Neural progenitor cell (in vitro differentiated cells): ENCODE measurements at regions not wholly inside any gene's neighbourhood (a gene's known extent, or its start where the extent isn't known, plus 50 kb on each side); places are given as distances from the start of the nearest gene placed in this dataset.

ENCODE experiments used
- DNase-seq: peaks from one replicate; pipeline ENCODE4 v3.0.0-alpha.2; 2016; ENCODE audit warnings: low spot score
- H2AFZ ChIP-seq: fragments of 200-600 bp; sonication (generic); replicated peaks from 2 replicates; pipeline ENCODE4 v1.6.1; 2016; ENCODE audit warnings: antibody characterized with exemption
- H3F3A ChIP-seq: fragments of 200-600 bp; sonication (generic); 2 replicates; pipeline ENCODE4 v1.6.1; 2016; ENCODE audit warnings: antibody characterized with exemption, low read depth
- H3K27ac ChIP-seq: fragments of 200-600 bp; sonication (generic); 2 replicates; pipeline ENCODE4 v1.5.1; 2016; ENCODE audit warnings: mild to moderate bottlenecking
- H3K27me3 ChIP-seq: fragments of 200-600 bp; sonication (generic); 2 replicates; pipeline ENCODE4 v1.6.1; 2016; ENCODE audit warnings: mild to moderate bottlenecking, moderate library complexity
- H3K36me3 ChIP-seq: fragments of 200-600 bp; sonication (generic); 2 replicates; pipeline ENCODE4 v1.5.1; 2016
- H3K4me1 ChIP-seq: fragments of 200-600 bp; sonication (generic); 2 replicates; pipeline ENCODE4 v1.6.1; 2016; ENCODE audit warnings: mixed run types
- H3K4me2 ChIP-seq: fragments of 200-600 bp; sonication (generic); 2 replicates; pipeline ENCODE4 v1.6.1; 2016
- H3K4me3 ChIP-seq: fragments of 200-600 bp; sonication (generic); 2 replicates; pipeline ENCODE4 v1.5.1; 2016
- H3K79me2 ChIP-seq: fragments of 200-600 bp; sonication (generic); 2 replicates; pipeline ENCODE4 v1.6.1; 2016; ENCODE audit warnings: low read depth
- H3K9ac ChIP-seq: fragments of 200-600 bp; sonication (generic); 2 replicates; pipeline ENCODE4 v1.6.1; 2016
- H3K9me3 ChIP-seq: fragments of 200-600 bp; sonication (generic); 2 replicates; pipeline ENCODE4 v1.5.1; 2016; ENCODE audit warnings: low read depth
- H4K20me1 ChIP-seq: fragments of 200-600 bp; sonication (generic); 2 replicates; pipeline ENCODE4 v1.6.1; 2016; ENCODE audit warnings: low read depth
- H3K27ac Mint-ChIP-seq: 3 replicates; pipeline ENCODE4 v1.8.0; 2021; ENCODE audit warnings: mixed read lengths
- H3K27me3 Mint-ChIP-seq: 2 replicates; pipeline ENCODE4 v1.8.0; 2022; ENCODE audit warnings: low read depth, mild to moderate bottlenecking, inconsistent platforms, moderate library complexity, mixed read lengths; ENCODE audit not compliant: insufficient read depth
- H3K36me3 Mint-ChIP-seq: 3 replicates; pipeline ENCODE4 v1.8.0; 2021; ENCODE audit warnings: mixed read lengths
- H3K4me1 Mint-ChIP-seq: 3 replicates; pipeline ENCODE4 v1.8.0; 2021; ENCODE audit warnings: mixed read lengths
- H3K4me3 Mint-ChIP-seq: 3 replicates; pipeline ENCODE4 v1.8.0; 2021; ENCODE audit warnings: mild to moderate bottlenecking, moderate library complexity, mixed read lengths
- H3K9me3 Mint-ChIP-seq: 3 replicates; pipeline ENCODE4 v1.8.0; 2020; ENCODE audit warnings: mixed read lengths
- CTCF ChIP-seq: fragments of 200-600 bp; sonication (generic); IDR thresholded peaks from 2 replicates; pipeline ENCODE4 v1.5.1; 2017; ENCODE audit warnings: antibody characterized with exemption, mild to moderate bottlenecking
- EZH2 ChIP-seq: fragments of 200-600 bp; sonication (generic); IDR thresholded peaks from 2 replicates; pipeline ENCODE4 v1.6.1; 2017; ENCODE audit warnings: antibody characterized with exemption, mild to moderate bottlenecking, moderate library complexity
- EZH2phosphoT487 ChIP-seq: fragments of 200-600 bp; sonication (generic); IDR thresholded peaks from 2 replicates; pipeline ENCODE4 v1.6.1; 2017; ENCODE audit warnings: antibody characterized with exemption

DNA sequence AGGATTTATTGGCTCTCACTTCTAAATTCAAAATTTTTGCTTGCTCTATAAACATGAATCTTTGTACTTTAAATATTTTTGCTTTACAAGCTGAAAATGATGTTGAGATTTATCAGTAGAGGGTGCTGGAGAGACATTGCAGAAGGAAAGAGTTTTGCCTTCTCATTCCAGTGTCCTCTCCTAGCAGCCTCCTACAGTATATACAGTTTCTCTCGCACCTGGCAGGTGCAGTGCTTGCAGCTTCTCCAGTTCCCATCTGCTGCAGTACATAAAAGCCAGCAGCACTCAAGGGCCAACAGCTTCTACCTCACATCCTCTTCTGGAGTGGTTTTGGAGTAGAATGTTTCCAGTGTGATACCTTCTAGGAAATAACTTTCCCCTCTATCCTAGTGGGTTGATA, 601.8 kb upstream of the ATXN7L3B start:
- Mint-ChIP-seq H3K27ac (no peak overlapping the region), H3K36me3 (no peaks in the 10 kb centered on the region), H3K9me3 (no peaks in the 10 kb centered on the region), H3K4me3 (no peak overlapping the region), H3K27me3 (no peaks in the 10 kb centered on the region), H3K4me1 (no peaks in the 10 kb centered on the region)
- TF ChIP-seq EZH2phosphoT487 = no peak
- TF ChIP-seq CTCF = peak; percentile 51
- Histone ChIP-seq H3F3A (no peaks in the 10 kb centered on the region), H2AFZ (peak overlapping the region; percentile 63), H3K27me3 (no peaks in the 10 kb centered on the region), H3K36me3 (no peaks in the 10 kb centered on the region), H3K4me3 (no peak overlapping the region), H3K4me1 (peaks cover 5% of the 10 kb centered on the region), H3K79me2 (no peaks in the 10 kb centered on the region), H3K27ac (no peak overlapping the region), H3K9me3 (no peaks in the 10 kb centered on the region), H3K4me2 (no peak overlapping the region), H4K20me1 (no peaks in the 10 kb centered on the region), H3K9ac (no peak overlapping the region)
- DNase-seq = peak; percentile 25

GRCh38 chr12:73947326-73948026, 590.2 kb upstream of the ATXN7L3B start:
- Histone ChIP-seq H4K20me1 (no peaks in the 10 kb centered on the region), H3K27ac (no peak overlapping the region)
- H3K36me3 Mint-ChIP-seq = no peaks in the 10 kb centered on the region

GRCh38 chr12:73950507-73950906, 587.1 kb upstream of the ATXN7L3B start:
- Mint-ChIP-seq H3K27ac (peak overlapping the region; percentile 6), H3K27me3 (no peaks in the 10 kb centered on the region), H3K36me3 (no peaks in the 10 kb centered on the region), H3K4me1 (peaks cover 28% of the 10 kb centered on the region), H3K4me3 (no peak overlapping the region), H3K9me3 (no peaks in the 10 kb centered on the region)
- Histone ChIP-seq H3K36me3 (no peaks in the 10 kb centered on the region), H3K27me3 (no peaks in the 10 kb centered on the region), H4K20me1 (no peaks in the 10 kb centered on the region), H3K4me1 (peaks cover 39% of the 10 kb centered on the region), H3K9ac (no peak overlapping the region), H3K4me3 (peak overlapping the region; percentile 13), H2AFZ (peak overlapping the region; percentile 36), H3F3A (peaks cover 13% of the 10 kb centered on the region), H3K27ac (peak overlapping the region; percentile 90), H3K9me3 (no peaks in the 10 kb centered on the region), H3K4me2 (peak overlapping the region; percentile 64), H3K79me2 (no peaks in the 10 kb centered on the region)
- TF ChIP-seq EZH2 (no peak), EZH2phosphoT487 (no peak), CTCF (no peak)
- DNase-seq = peak; percentile 36

More at GRCh38 chr12:73947326-73948026, 590.2 kb upstream of the ATXN7L3B start:
- no peak for DNase-seq
- peaks cover 28% of the 10 kb centered on the region for H3K4me1 ChIP-seq
- H3F3A ChIP-seq = peaks cover 13% of the 10 kb centered on the region
- H3K4me3 ChIP-seq = no peak overlapping the region
- no peaks in the 10 kb centered on the region for H3K36me3 ChIP-seq
- Mint-ChIP-seq H3K4me3 (no peak overlapping the region), H3K9me3 (no peaks in the 10 kb centered on the region), H3K4me1 (peaks cover 17% of the 10 kb centered on the region), H3K27ac (no peak overlapping the region), H3K27me3 (no peaks in the 10 kb centered on the region)
- peak overlapping the region; percentile 64 for H2AFZ ChIP-seq
- no peak overlapping the region for H3K9ac ChIP-seq
- no peak for TF ChIP-seq EZH2
- TF ChIP-seq CTCF = no peak
- no peak for TF ChIP-seq EZH2phosphoT487
- H3K4me2 ChIP-seq = no peak overlapping the region
- no peaks in the 10 kb centered on the region for H3K9me3 ChIP-seq
- H3K27me3 ChIP-seq = no peaks in the 10 kb centered on the region
- H3K79me2 ChIP-seq = no peaks in the 10 kb centered on the region
